SKM-1 treated with dmso at 0.1 percent for 144 hours (cell line): ENCODE measurements at regions not wholly inside any gene's neighbourhood (a gene's known extent, or its start where the extent isn't known, plus 50 kb on each side); places are given as distances from the start of the nearest gene placed in this dataset.

Experiments used
- DNase-seq: peaks from one replicate; lab custom pipeline; 2025; ENCODE audit not compliant: unreplicated experiment; lab: John Stamatoyannopoulos, UW

GRCh38 chr2:60400462-60401246, 152.8 kb downstream of the BCL11A start:
- no peak for DNase-seq

GRCh38 chr2:60394463-60394862, 159.0 kb downstream of the BCL11A start:
- DNase-seq: no peak

- DNase-seq: no peak
Measured at GRCh38 chr2:60391649-60392375, 161.6 kb downstream of the BCL11A start.

DNA sequence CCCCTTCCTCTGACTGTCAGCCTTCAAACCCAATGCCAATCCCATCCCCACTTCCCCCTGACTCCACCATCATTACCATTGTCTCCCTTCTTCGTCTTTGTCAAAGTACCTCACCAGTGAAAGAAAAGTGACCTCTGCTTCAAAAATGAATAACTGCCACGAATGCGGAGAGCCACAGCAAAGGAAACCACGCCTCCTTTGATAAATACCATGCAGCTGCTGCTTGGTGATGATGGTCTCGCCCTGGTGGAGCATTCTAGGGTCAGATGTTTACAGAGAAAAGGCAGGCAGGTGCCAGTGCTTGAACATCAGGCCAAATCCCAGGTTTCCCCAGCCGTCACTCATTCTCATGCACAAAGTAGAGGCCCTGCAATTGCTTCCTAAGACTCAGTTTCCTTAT, 162.2 kb downstream of the BCL11A start:
- no peak for DNase-seq

GRCh38 chr2:60386436-60386835, 167.0 kb downstream of the BCL11A start:
- no peak for DNase-seq

GRCh38 chr2:60385648-60386047, 167.8 kb downstream of the BCL11A start:
- DNase-seq: no peak

GRCh38 chr2:60383401-60384143, 169.9 kb downstream of the BCL11A start:
- DNase-seq: no peak

DNA sequence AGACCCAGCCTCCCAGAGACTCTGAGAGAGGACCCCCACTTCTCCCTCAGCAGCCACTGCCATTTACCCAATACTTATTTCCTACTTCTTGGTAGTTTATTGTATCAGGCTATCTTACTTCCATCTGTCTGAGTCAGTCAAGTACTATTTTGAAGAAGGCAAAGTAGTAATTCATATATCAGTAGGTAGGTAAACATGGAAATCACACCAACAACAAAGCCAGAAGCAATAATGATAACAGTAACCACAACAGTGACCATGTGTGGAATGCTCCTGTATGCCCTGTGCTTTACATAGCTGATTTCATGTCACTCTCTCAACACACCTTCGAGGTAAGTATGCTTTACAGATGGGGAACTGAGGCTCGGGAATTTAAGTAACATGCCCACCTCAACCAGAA, 173.0 kb downstream of the BCL11A start:
- DNase-seq: no peak

GRCh38 chr2:60379684-60380083, 173.8 kb downstream of the BCL11A start:
- DNase-seq: no peak

DNA sequence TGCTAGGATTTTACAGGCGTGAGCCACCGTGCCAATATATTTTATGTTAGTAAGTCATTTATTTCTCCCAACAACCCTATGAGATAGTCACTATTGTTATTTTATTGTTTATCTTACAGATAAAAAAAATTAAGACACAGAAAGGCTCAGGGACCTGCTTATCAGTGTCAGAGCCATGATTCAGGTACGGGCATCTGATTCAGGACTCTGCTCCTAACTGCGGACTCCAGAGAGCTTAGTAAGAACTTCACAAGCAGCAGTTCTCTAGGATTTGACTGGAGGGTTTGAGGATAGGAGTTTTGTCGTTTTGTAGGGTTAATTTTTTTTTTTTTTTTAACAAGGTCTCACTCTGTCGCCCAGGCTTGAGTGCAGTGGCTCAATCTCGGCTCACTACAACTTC, 174.2 kb downstream of the BCL11A start:
- DNase-seq: no peak

DNA sequence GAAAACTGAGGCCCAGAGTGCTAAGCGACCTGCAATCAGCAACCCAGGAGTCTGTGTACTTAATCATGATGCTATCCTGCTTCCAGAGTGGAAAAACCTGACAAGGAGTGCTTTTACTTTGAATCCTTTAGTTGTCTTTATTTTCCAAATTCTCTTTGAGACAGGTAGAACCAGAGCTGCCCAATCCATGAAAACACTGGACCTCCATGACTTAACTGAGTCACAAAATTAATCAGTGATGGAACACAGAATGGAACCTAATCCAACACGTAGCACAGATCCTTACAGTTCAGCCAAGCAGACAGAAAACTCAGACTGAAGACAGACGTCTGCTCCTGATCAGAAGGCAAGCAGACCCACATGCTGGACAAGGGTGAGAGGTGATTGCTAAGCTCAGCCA, 175.6 kb downstream of the BCL11A start:
- no peak for DNase-seq

GRCh38 chr2:60376252-60376651, 177.2 kb downstream of the BCL11A start:
- peak; percentile 12 for DNase-seq

DNA sequence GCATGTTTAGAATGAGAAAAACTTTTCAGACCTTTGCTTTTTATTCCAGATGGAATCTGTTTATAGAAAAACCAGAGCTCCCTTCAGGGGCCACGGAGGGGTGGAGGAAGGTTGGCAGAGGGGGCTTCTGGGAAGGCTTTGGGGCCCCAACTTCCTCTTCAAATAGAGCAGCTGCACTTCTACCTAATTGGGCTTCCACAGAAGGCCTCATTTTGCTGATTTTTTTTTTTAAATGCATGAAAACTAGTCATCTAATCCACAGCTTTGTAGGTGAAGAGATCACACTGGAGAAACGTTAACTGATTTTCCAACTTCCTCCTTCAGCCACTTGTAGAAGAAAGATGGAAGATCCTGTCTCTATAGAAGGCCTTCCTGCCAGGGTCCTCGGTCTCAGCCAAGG, 181.8 kb downstream of the BCL11A start:
- DNase-seq: no peak

GRCh38 chr2:60371219-60371618, 182.2 kb downstream of the BCL11A start:
- no peak for DNase-seq

GRCh38 chr2:60370814-60371213, 182.6 kb downstream of the BCL11A start:
- DNase-seq: no peak

GRCh38 chr2:60368456-60368855, 185.0 kb downstream of the BCL11A start:
- DNase-seq: no peak

DNA sequence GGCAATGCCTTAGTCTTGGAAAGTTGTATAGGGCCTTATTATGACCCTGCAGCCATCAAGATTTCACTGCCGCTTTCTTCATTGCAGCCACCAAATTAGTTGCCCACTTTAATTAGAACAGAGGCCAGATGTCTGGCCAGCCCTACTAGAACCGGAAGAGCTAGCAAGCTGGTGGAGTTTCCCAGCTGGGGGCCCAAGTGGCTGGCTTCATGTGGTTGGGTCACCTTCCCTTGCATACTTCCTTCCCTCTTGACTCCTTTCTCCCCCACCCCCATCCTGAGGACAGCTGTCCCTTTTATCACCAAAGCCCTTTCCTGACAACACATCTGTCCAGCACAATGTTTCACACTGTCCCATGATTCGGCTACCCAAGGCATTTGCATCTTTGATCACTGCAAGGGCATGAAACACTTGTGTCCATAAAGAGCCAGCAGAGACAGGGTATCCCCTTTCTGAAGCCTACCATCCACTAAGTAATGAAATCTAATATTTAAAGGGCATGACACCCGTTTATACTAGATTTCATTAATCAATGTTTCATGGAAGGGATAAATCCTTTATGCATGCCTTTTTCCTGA, 187.2 kb downstream of the BCL11A start:
- peak; percentile 83 for DNase-seq

DNA sequence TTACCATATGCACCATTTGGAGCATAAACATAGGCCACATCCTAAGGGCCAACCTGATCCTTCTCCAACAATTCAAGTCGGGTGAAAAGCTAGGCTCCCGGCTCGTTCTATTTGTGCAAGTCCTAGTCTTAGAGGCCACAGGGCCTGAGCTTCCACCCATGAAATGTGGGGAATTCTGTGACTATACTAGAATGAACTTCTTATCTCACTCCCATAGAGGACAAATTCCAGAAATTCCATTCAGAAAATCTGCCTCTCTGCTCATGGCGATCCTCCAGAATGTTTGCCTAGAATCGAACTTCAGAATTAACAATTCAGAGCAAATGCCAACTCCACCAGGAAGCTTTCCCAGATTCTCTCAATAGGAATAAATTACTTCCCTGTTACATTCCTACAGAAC, 187.9 kb downstream of the BCL11A start:
- no peak for DNase-seq

GRCh38 chr2:60364491-60364890, 189.0 kb downstream of the BCL11A start:
- no peak for DNase-seq

- DNase-seq: no peak
Measured at GRCh38 chr2:60361498-60361897, 192.0 kb downstream of the BCL11A start.

GRCh38 chr2:60359569-60359968, 193.9 kb downstream of the BCL11A start:
- no peak for DNase-seq

DNA sequence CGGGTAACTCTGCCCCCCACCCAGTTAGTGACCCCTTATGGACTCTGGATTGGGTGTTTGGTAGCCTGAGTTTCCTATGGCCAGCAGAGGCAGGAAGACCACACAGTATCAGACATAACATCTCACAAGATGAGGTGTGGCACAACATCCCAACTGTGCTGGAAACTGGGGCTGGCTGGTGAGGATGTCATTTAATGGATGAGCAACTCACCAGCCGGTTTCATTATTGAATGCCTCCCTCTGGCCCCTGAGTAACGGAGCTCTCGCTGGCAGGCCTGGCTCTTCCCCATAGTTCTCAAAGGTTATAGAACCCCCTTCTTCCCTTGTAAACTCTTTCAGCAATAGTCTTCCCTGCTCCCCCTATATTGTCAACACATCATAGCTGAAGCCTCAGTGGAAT, 195.0 kb downstream of the BCL11A start:
- no peak for DNase-seq
